GM21528 (cell line): ENCODE measurements at regions not wholly inside any gene's neighbourhood (a gene's known extent, or its start where the extent isn't known, plus 50 kb on each side); places are given as distances from the start of the nearest gene placed in this dataset.

ENCODE experiments used
- ATAC-seq: cut with Tn5 transposase; IDR thresholded peaks from one replicate; pipeline ENCODE4 v1.9.1; 2021; ENCODE audit warnings: mild to moderate bottlenecking, moderate library complexity; ENCODE audit not compliant: unreplicated experiment, low FRiP score

GRCh38 chr4:23674694-23675093 is 215.2 kb downstream of the PPARGC1A start:
- ATAC-seq = no peak

DNA sequence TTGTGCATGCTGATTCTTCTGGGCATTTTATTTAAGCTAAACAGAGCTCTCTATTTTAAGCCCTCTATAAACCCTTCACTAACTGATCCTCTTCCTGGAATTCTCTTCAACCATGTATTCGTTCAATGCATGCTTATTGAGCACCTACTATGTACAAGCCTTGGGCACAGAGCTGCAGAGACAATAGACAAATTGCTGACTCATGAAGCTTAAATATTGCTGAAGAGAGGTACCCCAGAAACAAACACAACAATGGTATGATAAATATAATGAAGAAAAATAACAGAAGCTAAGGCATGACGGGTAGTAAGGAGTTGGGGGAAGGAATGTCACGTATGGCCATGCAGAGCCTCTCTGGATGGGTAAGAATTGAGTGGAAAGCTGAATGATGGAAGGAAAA is 222.2 kb downstream of the PPARGC1A start:
- no peak for ATAC-seq

GRCh38 chr4:23660865-23661264 is 229.0 kb downstream of the PPARGC1A start:
- ATAC-seq = no peak

- ATAC-seq = no peak
Observed at GRCh38 chr4:23654791-23655190, 235.1 kb downstream of the PPARGC1A start.

GRCh38 chr4:23648854-23649596 is 240.8 kb downstream of the PPARGC1A start:
- ATAC-seq = no peak

GRCh38 chr4:23635468-23635867 is 254.4 kb downstream of the PPARGC1A start:
- no peak for ATAC-seq

- ATAC-seq = no peak
Observed at GRCh38 chr4:23631255-23631950, 258.4 kb downstream of the PPARGC1A start.

GRCh38 chr4:23630110-23630509 is 259.7 kb downstream of the PPARGC1A start:
- ATAC-seq = no peak

GRCh38 chr4:23629421-23629820 is 260.4 kb downstream of the PPARGC1A start:
- no peak for ATAC-seq

DNA sequence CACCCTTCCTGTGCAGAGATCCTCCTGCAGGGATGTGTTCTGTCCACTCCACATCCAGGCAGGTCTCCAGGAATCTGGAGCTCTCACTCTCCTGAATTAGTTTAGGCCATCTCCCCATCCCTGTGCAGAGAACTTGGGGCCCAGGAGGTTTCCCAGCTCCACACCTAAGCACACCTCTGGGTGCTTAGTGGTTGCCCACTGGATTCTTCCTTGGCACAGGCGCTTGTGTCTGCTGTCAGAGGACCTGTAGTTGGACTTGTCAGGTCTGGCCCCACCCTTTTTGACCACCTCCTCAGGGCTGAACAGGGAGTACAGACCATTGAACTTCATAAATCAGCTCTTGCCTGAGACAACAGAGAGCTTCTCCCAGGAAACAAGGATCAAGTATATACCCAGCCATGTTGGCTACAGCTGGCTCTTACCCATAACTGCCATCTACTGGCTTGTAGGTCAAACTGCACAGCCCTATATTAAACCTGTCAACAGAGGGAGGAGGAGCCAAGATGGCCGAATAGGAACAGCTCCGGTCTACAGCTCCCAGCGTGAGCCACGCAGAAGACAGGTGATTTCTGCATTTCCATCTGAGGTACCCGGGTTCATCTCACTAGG is 275.5 kb downstream of the PPARGC1A start:
- ATAC-seq = peak; percentile 52

- ATAC-seq = no peak
Observed at GRCh38 chr4:23613782-23614181, 276.1 kb downstream of the PPARGC1A start.

GRCh38 chr4:23602720-23603119 is 287.1 kb downstream of the PPARGC1A start:
- ATAC-seq = no peak

DNA sequence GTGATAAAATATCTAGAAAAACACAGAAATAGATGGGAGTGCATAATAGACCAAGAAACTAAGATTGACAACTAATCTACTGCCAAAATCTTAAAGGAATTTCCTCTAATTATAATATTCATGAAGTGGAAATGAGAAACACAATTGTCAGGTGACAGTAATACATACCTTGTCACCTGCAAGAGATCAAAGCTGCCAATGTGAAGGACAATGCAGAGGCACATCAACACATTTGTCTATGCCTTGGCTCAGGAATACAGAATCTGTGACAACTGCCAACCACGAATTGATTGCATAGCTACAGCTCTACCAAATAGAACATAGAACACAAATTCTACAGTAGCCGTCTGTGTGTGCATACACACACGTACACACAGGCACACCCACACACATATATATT is 295.7 kb downstream of the PPARGC1A start:
- ATAC-seq = no peak

GRCh38 chr4:23590431-23590830 is 299.4 kb downstream of the PPARGC1A start:
- no peak for ATAC-seq

DNA sequence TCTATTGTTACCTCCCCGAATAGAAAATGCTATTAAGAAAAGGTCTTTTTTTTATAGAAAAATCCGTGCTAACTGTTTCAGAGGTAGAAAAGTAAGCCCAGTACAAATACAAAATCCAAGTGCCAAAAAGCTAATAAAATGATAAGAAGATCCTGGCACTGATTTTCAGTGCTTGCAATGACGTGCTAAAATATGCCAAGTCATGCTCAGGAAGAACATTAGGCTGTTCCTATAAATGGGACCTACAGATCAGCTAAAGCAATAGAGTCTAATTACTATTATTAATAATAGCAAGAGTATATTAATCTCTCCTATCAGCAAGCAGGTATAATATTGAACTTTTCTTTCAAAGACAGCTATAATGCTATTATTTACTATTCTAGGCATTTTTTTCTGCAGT is 305.8 kb downstream of the PPARGC1A start:
- ATAC-seq = no peak

GRCh38 chr4:23582671-23583070 is 307.2 kb downstream of the PPARGC1A start:
- no peak for ATAC-seq

DNA sequence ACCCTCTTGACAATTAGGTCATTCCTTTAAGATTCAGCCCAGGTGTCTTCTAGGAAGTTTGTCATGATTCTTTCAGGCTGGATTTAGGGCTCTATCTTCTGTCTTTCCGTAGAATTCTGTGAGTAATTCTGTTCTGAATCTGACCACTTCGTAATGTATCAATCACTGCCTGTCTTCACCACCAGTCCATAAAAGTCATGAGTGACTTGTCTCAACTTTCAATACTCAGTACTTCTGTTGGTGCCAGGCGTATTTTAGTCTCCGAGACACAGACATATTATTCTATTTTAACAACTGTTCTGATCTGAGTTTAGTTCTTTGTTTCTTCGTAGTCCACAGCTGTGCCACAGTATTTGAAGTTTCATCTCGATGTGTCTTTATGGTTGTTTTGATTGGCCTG is 310.7 kb downstream of the PPARGC1A start:
- ATAC-seq = no peak

DNA sequence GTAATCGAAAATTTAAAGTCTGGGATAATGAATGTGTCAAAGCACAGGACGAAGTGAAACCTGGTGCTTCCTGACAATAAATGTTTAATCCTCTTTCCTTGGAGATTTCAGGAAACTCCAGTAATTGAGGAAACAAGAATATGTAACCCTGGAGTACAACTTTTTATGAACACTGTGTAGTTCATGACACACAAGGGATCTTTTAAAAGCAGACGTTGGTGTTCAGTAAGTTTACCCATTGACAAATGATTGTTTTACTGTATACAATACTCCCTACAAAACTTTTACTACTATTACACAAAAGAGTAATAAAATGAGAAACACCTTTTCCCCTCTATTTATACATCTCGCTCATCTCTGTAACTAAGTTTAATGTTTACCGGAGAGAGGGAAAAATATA is 312.4 kb downstream of the PPARGC1A start:
- no peak for ATAC-seq

- ATAC-seq = no peak
Observed at GRCh38 chr4:23572382-23572781, 317.5 kb downstream of the PPARGC1A start.

DNA sequence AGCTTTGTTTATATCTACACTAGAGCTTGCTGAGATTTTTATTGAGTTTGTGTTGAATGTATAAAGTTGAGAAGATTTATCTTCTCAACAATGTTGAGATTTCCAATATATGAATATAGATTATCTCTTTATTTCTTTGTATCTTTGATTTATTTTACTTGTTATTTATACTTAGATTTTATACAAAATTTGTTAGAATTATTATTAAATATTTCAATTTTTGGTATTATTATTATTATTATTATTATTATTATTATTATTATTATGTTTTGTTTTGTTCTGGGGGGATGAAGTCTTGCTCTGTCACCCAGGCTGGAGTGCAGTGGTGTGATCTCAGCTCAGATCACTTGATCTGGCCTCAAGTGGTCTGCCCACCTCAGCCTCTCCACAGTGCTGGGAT is 322.5 kb downstream of the PPARGC1A start:
- ATAC-seq = no peak

DNA sequence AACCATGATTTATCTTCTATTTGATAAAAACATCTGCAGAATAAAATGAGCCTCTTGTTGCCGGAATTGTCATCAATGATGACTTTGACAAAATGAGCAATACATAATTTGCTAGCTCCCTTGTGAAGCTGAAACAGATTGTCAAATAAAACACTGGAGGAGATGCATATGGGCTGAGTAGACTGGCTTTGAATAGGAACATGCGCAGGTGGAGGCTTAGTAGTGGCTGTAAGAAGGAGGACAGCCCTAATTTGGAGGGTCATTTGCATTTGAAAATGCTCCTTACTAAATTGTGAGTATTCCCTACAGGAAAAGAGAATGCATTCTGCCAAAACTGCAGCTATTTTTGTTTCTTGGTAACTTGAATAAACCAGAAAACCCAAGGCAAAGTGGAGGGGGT is 329.1 kb downstream of the PPARGC1A start:
- no peak for ATAC-seq

GRCh38 chr4:23558101-23558500 is 331.7 kb downstream of the PPARGC1A start:
- no peak for ATAC-seq
